SK-N-MC (cell line): ENCODE measurements at regions not wholly inside any gene's neighbourhood (a gene's known extent, or its start where the extent isn't known, plus 50 kb on each side); places are given as distances from the start of the nearest gene placed in this dataset.

Experiments used
- EZH2 ChIP-seq: fragments of 200-600 bp; sonication (generic); IDR thresholded peaks from one replicate; pipeline ENCODE4 v1.6.1; 2017; ENCODE audit warnings: antibody characterized with exemption
- POLR2AphosphoS5 ChIP-seq: IDR thresholded peaks from 2 replicates; pipeline ENCODE4 v1.6.1; 2012; ENCODE audit warnings: mild to moderate bottlenecking, low read depth, low read length, borderline replicate concordance

- TF ChIP-seq POLR2AphosphoS5 (no peak), EZH2 (no peak)
These were observed 231.7 kb upstream of the CDH12 start for GRCh38 chr5:23084815-23085214.
